SU-DHL-6 (cell line): ENCODE measurements at regions not wholly inside any gene's neighbourhood (a gene's known extent, or its start where the extent isn't known, plus 50 kb on each side); places are given as distances from the start of the nearest gene placed in this dataset.
"Not testable (repeated sequence)": the region's sequence is repeated elsewhere in the genome, so short reads cannot be mapped to it uniquely, and the experiment has no call there.

ENCODE experiments used
- EZH2phosphoT487 ChIP-seq: fragments of 200-600 bp; sonication (generic), shearing (Covaris generic); conservative IDR thresholded peaks from 2 replicates; pipeline ENCODE4 v1.6.1; 2018; ENCODE audit warnings: mild to moderate bottlenecking, antibody characterized with exemption, low read length, moderate library complexity, mixed read lengths
- TF ChIP-seq, protein P1 (sequence below): fragments of 200-600 bp; sonication (generic); IDR thresholded peaks from one replicate; pipeline ENCODE4 v1.5.1; 2017; ENCODE audit warnings: antibody characterized with exemption, mild to moderate bottlenecking, low read length, moderate library complexity; ENCODE audit not compliant: insufficient read depth, poor library complexity, severe bottlenecking

DNA sequence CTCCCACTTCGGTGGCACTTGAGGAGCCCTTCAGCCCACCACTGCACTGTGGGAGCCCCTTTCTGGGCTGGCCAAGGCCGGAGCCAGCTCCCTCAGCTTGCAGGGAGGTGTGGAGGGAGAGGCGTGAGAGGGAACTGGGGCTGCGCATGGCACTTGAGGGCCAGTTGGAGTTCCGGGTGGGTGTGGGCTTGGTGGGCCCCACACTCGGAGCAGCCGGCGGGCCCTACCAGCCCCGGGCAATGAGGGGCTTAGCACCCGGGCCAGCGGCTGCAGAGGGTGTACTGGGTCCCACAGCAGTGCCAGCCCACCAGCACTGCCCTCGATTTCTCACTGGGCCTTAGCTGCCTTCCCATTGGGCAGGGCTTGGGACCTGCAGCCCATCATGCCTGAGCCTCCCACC, 78.8 kb upstream of the TRPC7 start:
- TF ChIP-seq, protein P1, sequence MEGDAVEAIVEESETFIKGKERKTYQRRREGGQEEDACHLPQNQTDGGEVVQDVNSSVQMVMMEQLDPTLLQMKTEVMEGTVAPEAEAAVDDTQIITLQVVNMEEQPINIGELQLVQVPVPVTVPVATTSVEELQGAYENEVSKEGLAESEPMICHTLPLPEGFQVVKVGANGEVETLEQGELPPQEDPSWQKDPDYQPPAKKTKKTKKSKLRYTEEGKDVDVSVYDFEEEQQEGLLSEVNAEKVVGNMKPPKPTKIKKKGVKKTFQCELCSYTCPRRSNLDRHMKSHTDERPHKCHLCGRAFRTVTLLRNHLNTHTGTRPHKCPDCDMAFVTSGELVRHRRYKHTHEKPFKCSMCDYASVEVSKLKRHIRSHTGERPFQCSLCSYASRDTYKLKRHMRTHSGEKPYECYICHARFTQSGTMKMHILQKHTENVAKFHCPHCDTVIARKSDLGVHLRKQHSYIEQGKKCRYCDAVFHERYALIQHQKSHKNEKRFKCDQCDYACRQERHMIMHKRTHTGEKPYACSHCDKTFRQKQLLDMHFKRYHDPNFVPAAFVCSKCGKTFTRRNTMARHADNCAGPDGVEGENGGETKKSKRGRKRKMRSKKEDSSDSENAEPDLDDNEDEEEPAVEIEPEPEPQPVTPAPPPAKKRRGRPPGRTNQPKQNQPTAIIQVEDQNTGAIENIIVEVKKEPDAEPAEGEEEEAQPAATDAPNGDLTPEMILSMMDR: not testable (repeated sequence)
- TF ChIP-seq EZH2phosphoT487: not testable (repeated sequence)
